D721Med (cell line): ENCODE measurements at regions not wholly inside any gene's neighbourhood (a gene's known extent, or its start where the extent isn't known, plus 50 kb on each side); places are given as distances from the start of the nearest gene placed in this dataset.

Experiments used
- DNase-seq: peaks from one replicate; pipeline ENCODE4 v3.0.0; 2011; ENCODE audit warnings: low spot score; ENCODE audit not compliant: insufficient read length
- FAIRE-seq: peaks from 2 replicates; lab custom pipeline; 2011; peaks lifted over from hg19 to GRCh38; lab: Jason Lieb, UNC
- CTCF ChIP-seq: IDR thresholded peaks from 2 replicates; pipeline ENCODE4 v1.5.1; 2012; ENCODE audit warnings: mild to moderate bottlenecking, control low read depth; ENCODE audit not compliant: insufficient read depth; ENCODE audit errors: missing control alignments

GRCh38 chr5:125786021-125786420, 637.2 kb upstream of the GRAMD2B start:
- DNase-seq (no peak), FAIRE-seq (no peak)
- no peak for TF ChIP-seq CTCF

GRCh38 chr5:125793470-125793869, 629.7 kb upstream of the GRAMD2B start:
- TF ChIP-seq CTCF, result no peak
- DNase-seq (no peak), FAIRE-seq (no peak)

DNA sequence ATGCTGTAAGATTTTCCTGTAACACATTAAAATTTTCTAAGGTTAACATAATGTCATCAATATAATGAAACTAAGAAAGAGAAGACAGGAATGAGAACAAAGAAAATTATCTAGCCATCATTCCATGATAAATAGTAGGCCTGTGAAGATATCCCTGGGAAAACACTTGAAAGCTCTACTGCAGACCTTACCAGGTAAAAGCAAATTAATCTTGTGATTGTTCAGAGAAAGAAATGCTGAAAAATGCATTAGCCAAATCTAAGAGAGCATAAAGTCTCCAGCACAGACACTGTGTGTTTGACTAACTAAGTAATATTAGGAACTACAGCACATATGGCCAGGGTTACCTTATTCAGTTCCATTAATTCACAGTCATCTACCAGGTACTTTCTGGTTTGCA, 628.3 kb upstream of the GRAMD2B start:
- FAIRE-seq (no peak), DNase-seq (no peak)
- no peak for TF ChIP-seq CTCF

GRCh38 chr5:125798307-125798706, 624.9 kb upstream of the GRAMD2B start:
- FAIRE-seq (no peak), DNase-seq (no peak)

DNA sequence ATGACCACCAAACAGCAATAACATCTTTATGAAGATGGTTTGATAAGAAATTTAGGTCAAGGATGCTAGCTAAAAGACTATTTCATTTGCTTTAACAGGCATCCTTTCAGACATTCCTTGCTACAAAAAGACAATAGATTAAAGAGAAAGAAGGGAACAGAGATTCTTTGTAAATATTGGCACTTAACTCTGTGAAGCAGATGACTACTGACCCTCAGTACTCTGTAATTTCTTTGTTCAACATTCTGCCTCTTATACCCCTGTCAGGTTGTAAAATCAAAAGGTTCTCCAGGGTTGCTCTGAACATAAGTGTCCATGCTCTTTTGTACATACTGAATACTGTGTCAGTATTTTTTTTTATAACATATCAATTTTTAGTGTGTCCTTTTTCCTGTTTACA, 610.6 kb upstream of the GRAMD2B start:
- DNase-seq, result no peak
- FAIRE-seq, result peak; percentile 35
- no peak for TF ChIP-seq CTCF

More at GRCh38 chr5:125798307-125798706, 624.9 kb upstream of the GRAMD2B start:
- TF ChIP-seq CTCF, result no peak

- peak; percentile 58 for FAIRE-seq
- no peak for TF ChIP-seq CTCF
- DNase-seq, result no peak
Measured at GRCh38 chr5:125813221-125813974, 609.8 kb upstream of the GRAMD2B start.

GRCh38 chr5:125814119-125814518, 609.1 kb upstream of the GRAMD2B start:
- TF ChIP-seq CTCF, result no peak
- FAIRE-seq (peak; percentile 95), DNase-seq (no peak)
